PC-3 (cell line): ENCODE measurements at regions not wholly inside any gene's neighbourhood (a gene's known extent, or its start where the extent isn't known, plus 50 kb on each side); places are given as distances from the start of the nearest gene placed in this dataset.

ENCODE experiments used
- ATAC-seq: fragments of 200-7000 bp; cut with Tn5 transposase; 2 replicates; pipeline ENCODE4 v1.9.1; 2020; ENCODE audit warnings: mild to moderate bottlenecking, moderate library complexity
- BruUV-seq: library from RNA; stranded (reverse); fragments of 400-500 nt; replicated peaks from 2 replicates; lab custom pipeline; 2021; lab: Mats Ljungman, UMichigan
- CTCF ChIA-PET: fragments of 300-600 bp; sonication (Branson Sonifier 250); formaldehyde crosslinking; loops from one replicate; lab custom pipeline; 2022; ENCODE audit warnings: antibody characterized with exemption; lab: Charles Lee
- POLR2A ChIA-PET: fragments of 300-600 bp; sonication (Branson Sonifier 250); formaldehyde crosslinking; loops from one replicate; lab custom pipeline; 2022; ENCODE audit warnings: antibody characterized with exemption; ENCODE audit not compliant: unreplicated experiment; lab: Charles Lee
- DNase-seq: peaks from one replicate; pipeline ENCODE4 v3.0.0-alpha.2; 2015
- H2AFZ ChIP-seq: fragments of 300-600 bp; sonication (generic); 2 replicates; pipeline ENCODE4 v1.6.0; 2016; ENCODE audit warnings: antibody characterized with exemption, low read length
- H3F3A ChIP-seq: fragments of 300-600 bp; sonication (generic); one replicate; pipeline ENCODE4 v1.6.0; 2017; ENCODE audit warnings: antibody characterized with exemption, low read length, control low read depth, mild to moderate bottlenecking; ENCODE audit not compliant: unreplicated experiment
- H3K27ac ChIP-seq: fragments of 300-600 bp; sonication (generic); 2 replicates; pipeline ENCODE4 v1.5.1; 2016; ENCODE audit warnings: mild to moderate bottlenecking, low read length
- H3K27me3 ChIP-seq: fragments of 300-600 bp; sonication (generic); 2 replicates; pipeline ENCODE4 v1.6.1; 2016; ENCODE audit warnings: low read length, mixed read lengths
- H3K36me3 ChIP-seq: fragments of 300-600 bp; sonication (generic); 2 replicates; pipeline ENCODE4 v1.6.1; 2016; ENCODE audit warnings: low read depth, mixed run types, low read length, mixed read lengths
- H3K4me1 ChIP-seq: fragments of 300-600 bp; sonication (generic); 2 replicates; pipeline ENCODE4 v1.5.1; 2016; ENCODE audit warnings: low read length; ENCODE audit not compliant: insufficient read depth
- H3K4me2 ChIP-seq: fragments of 300-600 bp; sonication (generic); 2 replicates; pipeline ENCODE4 v1.6.0; 2016; ENCODE audit warnings: low read length
- H3K4me3 ChIP-seq: fragments of 300-600 bp; sonication (generic); 2 replicates; pipeline ENCODE4 v1.5.1; 2016; ENCODE audit warnings: mild to moderate bottlenecking, low read length, mixed read lengths
- H3K79me2 ChIP-seq: fragments of 300-600 bp; sonication (generic); 2 replicates; pipeline ENCODE4 v1.6.1; 2017; ENCODE audit warnings: low read length, mixed read lengths
- H3K9ac ChIP-seq: fragments of 300-600 bp; sonication (generic); 2 replicates; pipeline ENCODE4 v1.6.0; 2016; ENCODE audit warnings: mild to moderate bottlenecking, low read length
- H3K9me2 ChIP-seq: fragments of 300-600 bp; sonication (generic); replicated peaks from 2 replicates; pipeline ENCODE4 v1.6.1; 2016; ENCODE audit warnings: mixed run types, low read length, mixed read lengths
- H3K9me3 ChIP-seq: fragments of 300-600 bp; sonication (generic); 2 replicates; pipeline ENCODE4 v1.6.1; 2016; ENCODE audit warnings: low read length, mixed read lengths
- H4K20me1 ChIP-seq: fragments of 300-600 bp; sonication (generic); 2 replicates; pipeline ENCODE4 v1.6.1; 2016; ENCODE audit warnings: low read length, mixed read lengths
- CTCF ChIP-seq: fragments of 300-600 bp; sonication (generic); conservative IDR thresholded peaks from 2 replicates; pipeline ENCODE4 v1.5.1; 2017; ENCODE audit warnings: antibody characterized with exemption, low read depth, mild to moderate bottlenecking, low read length
- EZH2 ChIP-seq: fragments of 300-600 bp; sonication (generic); IDR thresholded peaks from one replicate; pipeline ENCODE4 v1.6.1; 2017; ENCODE audit warnings: antibody characterized with exemption, mild to moderate bottlenecking, low read length; ENCODE audit not compliant: unreplicated experiment
- EZH2phosphoT487 ChIP-seq: fragments of 300-600 bp; sonication (generic); IDR thresholded peaks from 2 replicates; pipeline ENCODE4 v1.6.1; 2018; ENCODE audit warnings: mild to moderate bottlenecking, antibody characterized with exemption, low read length, borderline replicate concordance
- intact Hi-C: fragments of 100-400 bp; cut with micrococcal nuclease; formaldehyde crosslinking; loops from 2 replicates; pipeline ENCODE4 v1.9.0; 2023

GRCh38 chr11:21631991-21632390, 560.9 kb upstream of the ANO5 start:
- no peaks in the 10 kb centered on the region for H3K36me3 ChIP-seq
- no peaks in the 10 kb centered on the region for H3K79me2 ChIP-seq
- ATAC-seq (no peak), DNase-seq (no peak)
- BruUV-seq: no TSS peak
- no peaks in the 10 kb centered on the region for H3F3A ChIP-seq
- no peak overlapping the region for H2AFZ ChIP-seq
- H3K4me2 ChIP-seq: no peak overlapping the region
- no peak overlapping the region for H3K27ac ChIP-seq
- ChIA-PET CTCF (no interaction called here), POLR2A (no interaction called here)
- intact Hi-C loops: no loop called here
- no peaks in the 10 kb centered on the region for H3K4me1 ChIP-seq
- no peak overlapping the region for H3K4me3 ChIP-seq
- H3K9me3 ChIP-seq: 0 out of 2 replicates have a peak, but pooled peaks cover 8% of the 10 kb centered on the region
- no peak for TF ChIP-seq EZH2phosphoT487
- no peak for TF ChIP-seq CTCF
- TF ChIP-seq EZH2: no peak
- no peaks in the 10 kb centered on the region for H3K9me2 ChIP-seq
- no peaks in the 10 kb centered on the region for H3K27me3 ChIP-seq
- H3K9ac ChIP-seq: no peak overlapping the region
- H4K20me1 ChIP-seq: no peaks in the 10 kb centered on the region

GRCh38 chr11:21634491-21634890, 558.4 kb upstream of the ANO5 start:
- H4K20me1 ChIP-seq: no peaks in the 10 kb centered on the region
- H3K79me2 ChIP-seq: no peaks in the 10 kb centered on the region
- intact Hi-C loops: no loop called here
- H3K9ac ChIP-seq: no peak overlapping the region
- no peaks in the 10 kb centered on the region for H3F3A ChIP-seq
- H3K36me3 ChIP-seq: no peaks in the 10 kb centered on the region
- H3K4me1 ChIP-seq: no peaks in the 10 kb centered on the region
- no peaks in the 10 kb centered on the region for H3K9me2 ChIP-seq
- TF ChIP-seq EZH2phosphoT487 (no peak), EZH2 (no peak), CTCF (no peak)
- ATAC-seq: no peak
- H3K27ac ChIP-seq: no peak overlapping the region
- 0 out of 2 replicates have a peak, but pooled peaks cover 13% of the 10 kb centered on the region for H3K9me3 ChIP-seq
- H3K4me2 ChIP-seq: no peak overlapping the region
- CTCF ChIA-PET: no interaction called here
- no TSS peak for BruUV-seq
- no peak overlapping the region for H3K4me3 ChIP-seq
- H3K27me3 ChIP-seq: no peaks in the 10 kb centered on the region
- POLR2A ChIA-PET: no interaction called here
- DNase-seq: no peak
- H2AFZ ChIP-seq: no peak overlapping the region

GRCh38 chr11:21634956-21635355, 557.9 kb upstream of the ANO5 start:
- Histone ChIP-seq H4K20me1 (no peaks in the 10 kb centered on the region), H3K9me3 (0 out of 2 replicates have a peak, but pooled peaks cover 13% of the 10 kb centered on the region), H3K4me2 (no peak overlapping the region), H3K27ac (no peak overlapping the region), H3K4me1 (no peaks in the 10 kb centered on the region), H3K79me2 (no peaks in the 10 kb centered on the region), H2AFZ (no peak overlapping the region), H3K9ac (no peak overlapping the region), H3F3A (no peaks in the 10 kb centered on the region), H3K36me3 (no peaks in the 10 kb centered on the region), H3K27me3 (no peaks in the 10 kb centered on the region), H3K9me2 (no peaks in the 10 kb centered on the region), H3K4me3 (no peak overlapping the region)
- no peak for TF ChIP-seq CTCF
- no peak for TF ChIP-seq EZH2
- TF ChIP-seq EZH2phosphoT487: no peak
- POLR2A ChIA-PET: no interaction called here
- ATAC-seq (no peak), DNase-seq (no peak)
- CTCF ChIA-PET: no interaction called here
- BruUV-seq: no TSS peak
- intact Hi-C loops: no loop called here
